ENCODE measurements at regions not wholly inside any gene's neighbourhood (a gene's known extent, or its start where the extent isn't known, plus 50 kb on each side); places are given as distances from the start of the nearest gene placed in this dataset.

DNA sequence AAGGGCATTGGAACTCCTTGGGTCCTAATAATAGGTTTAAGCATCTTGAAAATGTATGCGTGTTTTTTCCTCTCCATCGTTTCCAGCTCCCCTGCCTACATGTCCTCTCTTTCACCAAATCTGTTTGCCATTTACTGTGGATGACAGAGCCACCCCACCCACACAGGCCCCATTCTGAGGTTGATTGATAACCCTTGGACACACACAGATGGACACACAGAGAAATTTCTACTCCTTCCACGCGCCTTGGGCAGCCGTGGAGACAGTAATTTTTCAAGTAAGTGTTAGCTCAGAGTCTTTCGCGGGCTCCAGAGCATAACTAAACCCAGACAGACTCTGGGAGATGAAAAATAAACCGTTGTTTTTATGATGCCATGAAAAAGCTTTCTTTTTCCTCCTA is 103.3 kb upstream of the NLRP1 start:
- TF ChIP-seq, protein P1, sequence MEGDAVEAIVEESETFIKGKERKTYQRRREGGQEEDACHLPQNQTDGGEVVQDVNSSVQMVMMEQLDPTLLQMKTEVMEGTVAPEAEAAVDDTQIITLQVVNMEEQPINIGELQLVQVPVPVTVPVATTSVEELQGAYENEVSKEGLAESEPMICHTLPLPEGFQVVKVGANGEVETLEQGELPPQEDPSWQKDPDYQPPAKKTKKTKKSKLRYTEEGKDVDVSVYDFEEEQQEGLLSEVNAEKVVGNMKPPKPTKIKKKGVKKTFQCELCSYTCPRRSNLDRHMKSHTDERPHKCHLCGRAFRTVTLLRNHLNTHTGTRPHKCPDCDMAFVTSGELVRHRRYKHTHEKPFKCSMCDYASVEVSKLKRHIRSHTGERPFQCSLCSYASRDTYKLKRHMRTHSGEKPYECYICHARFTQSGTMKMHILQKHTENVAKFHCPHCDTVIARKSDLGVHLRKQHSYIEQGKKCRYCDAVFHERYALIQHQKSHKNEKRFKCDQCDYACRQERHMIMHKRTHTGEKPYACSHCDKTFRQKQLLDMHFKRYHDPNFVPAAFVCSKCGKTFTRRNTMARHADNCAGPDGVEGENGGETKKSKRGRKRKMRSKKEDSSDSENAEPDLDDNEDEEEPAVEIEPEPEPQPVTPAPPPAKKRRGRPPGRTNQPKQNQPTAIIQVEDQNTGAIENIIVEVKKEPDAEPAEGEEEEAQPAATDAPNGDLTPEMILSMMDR (IDR thresholded peaks at IDR 0.05): no peak
- TF ChIP-seq POLR2AphosphoS5 (IDR thresholded peaks at IDR 0.05) (no peak), EP300 (IDR thresholded peaks at IDR 0.05) (no peak), POLR2A (IDR thresholded peaks at IDR 0.05) (no peak)

Measured in gastroesophageal sphincter (tissue), 3 donors.